A549 (cell line): ENCODE measurements at regions not wholly inside any gene's neighbourhood (a gene's known extent, or its start where the extent isn't known, plus 50 kb on each side); places are given as distances from the start of the nearest gene placed in this dataset.
A peak's percentile ranks its signal among the peaks of the same experiment; 100 is the strongest.

Source experiments
- CBX8 ChIP-seq: fragments of 200-600 bp; sonication (generic); IDR thresholded peaks from 2 replicates; pipeline ENCODE4 v1.6.1; 2016
- EHMT2 ChIP-seq: fragments of 200-600 bp; sonication (generic); IDR thresholded peaks from 2 replicates; pipeline ENCODE4 v1.6.1; 2016; ENCODE audit warnings: antibody characterized with exemption, low read depth, mild to moderate bottlenecking, moderate library complexity
- POLR2A ChIP-seq: IDR thresholded peaks from 2 replicates; pipeline ENCODE4 v1.6.1; 2012; ENCODE audit warnings: mild to moderate bottlenecking, low read length
- RAD21 ChIP-seq, 2 experiments: fragments of >200 bp in 1 of 2; sonication (Bioruptor Twin) in 1 of 2; formaldehyde crosslinking in 1 of 2; IDR thresholded peaks in 1 of 2; conservative IDR thresholded peaks in 1 of 2; 2 replicates in 1 of 2; 3 replicates in 1 of 2; pipeline ENCODE4 v1.6.1; 2012 to 2018; ENCODE audit warnings: inconsistent platforms in 1 of 2
- RCOR1 ChIP-seq: fragments of 150-350 bp; IDR thresholded peaks from 2 replicates; pipeline ENCODE4 v1.6.1; 2014; ENCODE audit warnings: antibody characterized with exemption, low read length, low read depth
- REST ChIP-seq: fragments of 200-600 bp; sonication (generic); IDR thresholded peaks from 2 replicates; pipeline ENCODE4 v1.6.1; 2016; ENCODE audit warnings: antibody characterized with exemption, mild to moderate bottlenecking, moderate library complexity
- SMC3 ChIP-seq: fragments of >200 bp; sonication (Bioruptor Twin); formaldehyde crosslinking; IDR thresholded peaks from 3 replicates; pipeline ENCODE4 v1.6.1; 2018; ENCODE audit warnings: inconsistent platforms
- TF ChIP-seq, protein P1 (sequence below): fragments of 450-650 bp; IDR thresholded peaks from 2 replicates; pipeline ENCODE4 v1.6.1; 2014; ENCODE audit warnings: antibody characterized with exemption
- TF ChIP-seq, protein P2 (sequence below): fragments of >200 bp; sonication (Bioruptor Twin); formaldehyde crosslinking; IDR thresholded peaks from 3 replicates; pipeline ENCODE4 v1.5.1; 2016

DNA sequence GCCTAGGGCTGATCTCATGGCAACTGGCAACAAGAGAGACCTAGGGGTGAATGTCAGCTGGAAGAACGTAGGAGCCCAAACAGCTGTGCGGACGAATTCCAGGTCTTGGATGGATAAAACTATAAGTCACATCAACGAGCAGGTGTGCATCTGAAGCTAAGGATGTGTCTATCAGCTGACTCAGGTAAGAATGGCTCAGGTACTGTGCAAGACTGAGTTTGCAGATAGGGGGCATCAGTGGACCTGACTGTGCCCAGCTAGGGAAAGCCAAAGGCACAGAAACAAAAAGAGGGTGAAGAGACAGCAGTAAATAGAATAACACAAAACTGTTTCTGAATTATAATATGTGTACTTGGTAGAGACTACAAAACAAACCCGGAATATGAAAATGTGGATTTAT lies 357.3 kb downstream of the ZEB2 start:
- peak; percentile 48 to 53 for TF ChIP-seq RAD21 (conservative IDR thresholded peaks at IDR 0.05 in 1 of 2, IDR thresholded peaks at IDR 0.05 in 1 of 2)
- TF ChIP-seq, protein P1, sequence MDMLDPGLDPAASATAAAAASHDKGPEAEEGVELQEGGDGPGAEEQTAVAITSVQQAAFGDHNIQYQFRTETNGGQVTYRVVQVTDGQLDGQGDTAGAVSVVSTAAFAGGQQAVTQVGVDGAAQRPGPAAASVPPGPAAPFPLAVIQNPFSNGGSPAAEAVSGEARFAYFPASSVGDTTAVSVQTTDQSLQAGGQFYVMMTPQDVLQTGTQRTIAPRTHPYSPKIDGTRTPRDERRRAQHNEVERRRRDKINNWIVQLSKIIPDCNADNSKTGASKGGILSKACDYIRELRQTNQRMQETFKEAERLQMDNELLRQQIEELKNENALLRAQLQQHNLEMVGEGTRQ: no peak
- peak; percentile 39; the same call in 1 of the 3 replicates for TF ChIP-seq SMC3
- TF ChIP-seq, protein P2, sequence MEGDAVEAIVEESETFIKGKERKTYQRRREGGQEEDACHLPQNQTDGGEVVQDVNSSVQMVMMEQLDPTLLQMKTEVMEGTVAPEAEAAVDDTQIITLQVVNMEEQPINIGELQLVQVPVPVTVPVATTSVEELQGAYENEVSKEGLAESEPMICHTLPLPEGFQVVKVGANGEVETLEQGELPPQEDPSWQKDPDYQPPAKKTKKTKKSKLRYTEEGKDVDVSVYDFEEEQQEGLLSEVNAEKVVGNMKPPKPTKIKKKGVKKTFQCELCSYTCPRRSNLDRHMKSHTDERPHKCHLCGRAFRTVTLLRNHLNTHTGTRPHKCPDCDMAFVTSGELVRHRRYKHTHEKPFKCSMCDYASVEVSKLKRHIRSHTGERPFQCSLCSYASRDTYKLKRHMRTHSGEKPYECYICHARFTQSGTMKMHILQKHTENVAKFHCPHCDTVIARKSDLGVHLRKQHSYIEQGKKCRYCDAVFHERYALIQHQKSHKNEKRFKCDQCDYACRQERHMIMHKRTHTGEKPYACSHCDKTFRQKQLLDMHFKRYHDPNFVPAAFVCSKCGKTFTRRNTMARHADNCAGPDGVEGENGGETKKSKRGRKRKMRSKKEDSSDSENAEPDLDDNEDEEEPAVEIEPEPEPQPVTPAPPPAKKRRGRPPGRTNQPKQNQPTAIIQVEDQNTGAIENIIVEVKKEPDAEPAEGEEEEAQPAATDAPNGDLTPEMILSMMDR: peak; percentile 44
- no peak for TF ChIP-seq REST
- no peak for TF ChIP-seq RCOR1
- no peak for TF ChIP-seq CBX8
- no peak for TF ChIP-seq POLR2A
- no peak for TF ChIP-seq EHMT2
